Osteoblast (primary cell): ENCODE measurements at regions not wholly inside any gene's neighbourhood (a gene's known extent, or its start where the extent isn't known, plus 50 kb on each side); places are given as distances from the start of the nearest gene placed in this dataset.
A peak's percentile ranks its signal among the peaks of the same experiment; 100 is the strongest.
"Not testable (repeated sequence)": the region's sequence is repeated elsewhere in the genome, so short reads cannot be mapped to it uniquely, and the experiment has no call there.

Source experiments
- DNase-seq: peaks from one replicate; pipeline ENCODE4 v3.0.0; 2011; ENCODE audit warnings: low spot score, mixed read lengths; ENCODE audit not compliant: insufficient read length; ENCODE audit errors: missing footprints
- H2AFZ ChIP-seq: 2 replicates; pipeline ENCODE4 v1.6.0; 2011; ENCODE audit warnings: mild to moderate bottlenecking, low read length
- H3K27ac ChIP-seq: 2 replicates; pipeline ENCODE4 v1.5.1; 2011; ENCODE audit warnings: mild to moderate bottlenecking, low read depth, low read length, moderate library complexity
- H3K27me3 ChIP-seq: 2 replicates; pipeline ENCODE4 v1.6.0; 2012; ENCODE audit warnings: mild to moderate bottlenecking, control low read depth, inconsistent platforms, low read length, moderate library complexity; ENCODE audit not compliant: insufficient read depth
- H3K36me3 ChIP-seq: 2 replicates; pipeline ENCODE4 v1.5.1; 2011; ENCODE audit warnings: mild to moderate bottlenecking, low read length, control low read depth, moderate library complexity; ENCODE audit not compliant: insufficient read depth
- H3K4me1 ChIP-seq: 2 replicates; pipeline ENCODE4 v1.5.1; 2011; ENCODE audit warnings: mild to moderate bottlenecking, low read length, control low read depth, moderate library complexity; ENCODE audit not compliant: insufficient read depth
- H3K4me2 ChIP-seq: 2 replicates; pipeline ENCODE4 v1.6.0; 2011; ENCODE audit warnings: mild to moderate bottlenecking, low read length; ENCODE audit not compliant: insufficient read depth
- H3K4me3 ChIP-seq: fragments of 200-600 bp; sonication (generic); 3 replicates; pipeline ENCODE4 v1.5.1; 2012; ENCODE audit warnings: mild to moderate bottlenecking, low read length, inconsistent platforms; ENCODE audit not compliant: insufficient read depth
- H3K79me2 ChIP-seq: 2 replicates; pipeline ENCODE4 v1.6.0; 2012; ENCODE audit warnings: mild to moderate bottlenecking, low read length, control low read depth, inconsistent platforms; ENCODE audit not compliant: insufficient read depth
- H3K9me3 ChIP-seq: 2 replicates; pipeline ENCODE4 v1.5.1; 2011; ENCODE audit warnings: low read depth, low read length, control low read depth
- H4K20me1 ChIP-seq: 2 replicates; pipeline ENCODE4 v1.6.0; 2012; ENCODE audit warnings: mild to moderate bottlenecking, low read length, control low read depth; ENCODE audit not compliant: insufficient read depth
- CTCF ChIP-seq: IDR thresholded peaks from 2 replicates; pipeline ENCODE4 v1.5.1; 2011; ENCODE audit warnings: mild to moderate bottlenecking, low read depth, low read length, moderate library complexity; ENCODE audit errors: extremely low read depth

- H3K9me3 ChIP-seq, result no peaks in the 10 kb centered on the region
Observed at GRCh38 chr1:30363031-30363430, 360.4 kb downstream of the MATN1 start.

GRCh38 chr1:30362603-30362990 is 360.8 kb downstream of the MATN1 start:
- no peaks in the 10 kb centered on the region for H3K36me3 ChIP-seq
- no peaks in the 10 kb centered on the region for H4K20me1 ChIP-seq
- peaks cover under 1% of the 10 kb centered on the region for H3K27me3 ChIP-seq
- H3K79me2 ChIP-seq, result no peaks in the 10 kb centered on the region
- H3K4me1 ChIP-seq, result no peaks in the 10 kb centered on the region
- no peak overlapping the region for H3K27ac ChIP-seq
- H3K4me2 ChIP-seq, result no peak overlapping the region
- H3K4me3 ChIP-seq, result no peak overlapping the region
- TF ChIP-seq CTCF, result no peak
- DNase-seq, result peak; percentile 68
- no peak overlapping the region for H2AFZ ChIP-seq
- H3K9me3 ChIP-seq, result no peaks in the 10 kb centered on the region

More at GRCh38 chr1:30363031-30363430, 360.4 kb downstream of the MATN1 start:
- no peaks in the 10 kb centered on the region for H4K20me1 ChIP-seq
- no peak overlapping the region for H3K4me3 ChIP-seq
- no peaks in the 10 kb centered on the region for H3K4me1 ChIP-seq
- no peaks in the 10 kb centered on the region for H3K36me3 ChIP-seq
- no peaks in the 10 kb centered on the region for H3K79me2 ChIP-seq
- no peak for TF ChIP-seq CTCF
- H2AFZ ChIP-seq, result no peak overlapping the region
- H3K27ac ChIP-seq, result no peak overlapping the region
- DNase-seq, result peak; percentile 23
- H3K4me2 ChIP-seq, result no peak overlapping the region
- no peaks in the 10 kb centered on the region for H3K27me3 ChIP-seq

- not testable (repeated sequence) for H3K79me2 ChIP-seq, H3K27ac ChIP-seq
- DNase-seq, result peak; percentile 23
Observed at GRCh38 chr1:30361890-30362602, 361.3 kb downstream of the MATN1 start.

GRCh38 chr1:30360753-30361152 is 362.6 kb downstream of the MATN1 start:
- Histone ChIP-seq H3K4me3 (no peak overlapping the region), H3K27me3 (peaks cover 3% of the 10 kb centered on the region), H3K79me2 (no peaks in the 10 kb centered on the region), H3K27ac (no peak overlapping the region), H3K4me1 (no peaks in the 10 kb centered on the region), H3K9me3 (no peaks in the 10 kb centered on the region), H2AFZ (no peak overlapping the region), H4K20me1 (no peaks in the 10 kb centered on the region), H3K36me3 (no peaks in the 10 kb centered on the region), H3K4me2 (no peak overlapping the region)
- peak; percentile 78 for DNase-seq
- no peak for TF ChIP-seq CTCF

More at GRCh38 chr1:30361890-30362602, 361.3 kb downstream of the MATN1 start:
- not testable (repeated sequence) for H3K27me3 ChIP-seq, H3K36me3 ChIP-seq, H2AFZ ChIP-seq, H3K9me3 ChIP-seq, H3K4me3 ChIP-seq, H4K20me1 ChIP-seq, H3K4me1 ChIP-seq, H3K4me2 ChIP-seq
